NCI-H1105 (cell line): ENCODE measurements at regions not wholly inside any gene's neighbourhood (a gene's known extent, or its start where the extent isn't known, plus 50 kb on each side); places are given as distances from the start of the nearest gene placed in this dataset.

Experiments
- DNase-seq: peaks from one replicate; lab custom pipeline; 2025; lab: John Stamatoyannopoulos, UW

DNA sequence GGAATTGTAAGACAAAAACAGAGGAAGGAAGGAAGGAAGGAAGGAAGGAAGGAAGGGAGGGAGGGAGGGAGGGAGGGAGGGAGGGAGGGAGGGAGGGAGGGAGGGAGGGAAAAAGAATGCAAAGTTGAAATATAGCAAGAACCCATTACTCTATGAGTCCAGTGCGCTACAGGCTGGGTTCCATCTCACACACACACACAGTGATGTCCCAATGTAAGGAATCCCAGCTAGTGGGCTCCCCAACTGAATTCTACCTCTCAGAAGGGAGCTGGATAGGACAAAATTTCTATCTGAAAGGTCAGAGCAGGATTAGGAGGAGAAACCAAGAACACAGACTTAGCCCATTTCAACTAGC is 173.4 kb downstream of the DAD1 start:
- DNase-seq, result no peak

DNA sequence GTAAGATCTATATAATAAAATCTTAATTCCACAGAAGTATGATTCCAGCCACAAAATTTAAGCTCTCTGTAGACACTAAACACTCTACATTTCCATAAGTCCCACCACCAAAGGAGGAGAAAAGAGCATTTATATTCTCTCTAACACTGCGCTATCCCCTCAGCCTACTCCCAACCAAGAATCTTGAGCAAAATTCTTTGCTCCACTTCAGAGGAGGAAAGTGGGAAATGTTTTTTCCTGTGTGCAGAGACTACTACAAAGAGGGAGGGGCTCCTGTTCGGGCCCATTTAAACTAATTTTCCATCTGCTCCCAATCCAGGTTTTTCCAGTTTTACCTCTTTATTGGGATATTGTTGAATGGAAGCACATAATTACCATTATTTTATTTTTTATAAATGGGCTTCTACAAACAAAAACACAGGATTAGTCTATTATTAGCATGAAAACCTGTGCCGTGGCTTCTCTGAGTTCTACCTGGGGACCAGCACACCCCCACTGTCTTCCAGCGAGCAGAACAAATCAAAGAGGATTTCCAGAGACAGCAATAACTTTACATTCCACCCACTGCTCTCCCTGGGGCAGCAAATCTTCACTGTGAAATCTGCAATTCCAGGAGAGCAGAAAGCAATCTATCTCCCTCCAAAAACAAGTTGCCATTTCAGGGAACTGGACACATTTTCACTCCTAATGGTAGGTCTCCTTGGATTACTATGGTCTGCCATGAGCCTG is 174.0 kb downstream of the DAD1 start:
- no peak for DNase-seq

DNA sequence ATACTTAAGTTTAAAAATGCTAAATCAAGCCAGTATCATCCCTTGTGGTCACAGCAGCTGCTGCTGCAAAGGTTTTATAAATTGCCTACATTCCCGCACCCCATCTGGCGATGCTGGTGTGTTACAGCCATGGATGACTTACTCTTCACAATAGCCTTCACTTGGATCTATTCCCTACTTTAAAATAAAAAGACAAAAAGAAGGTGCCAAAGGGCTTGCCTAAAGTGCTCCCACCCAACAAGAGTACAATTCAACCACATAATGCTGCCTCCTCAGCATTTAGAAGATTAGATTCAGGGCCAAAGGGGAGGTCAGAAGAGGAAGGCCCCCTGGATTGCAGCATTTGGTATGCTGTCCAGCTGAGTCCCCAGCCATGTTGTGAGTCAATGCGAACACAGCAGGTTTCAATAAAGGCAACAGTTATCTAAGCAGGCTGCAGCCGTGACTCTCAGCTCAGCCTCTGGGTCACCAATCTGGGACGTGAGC is 176.1 kb downstream of the DAD1 start:
- no peak for DNase-seq

GRCh38 chr14:22411398-22412055 is 177.5 kb downstream of the DAD1 start:
- DNase-seq, result no peak

DNA sequence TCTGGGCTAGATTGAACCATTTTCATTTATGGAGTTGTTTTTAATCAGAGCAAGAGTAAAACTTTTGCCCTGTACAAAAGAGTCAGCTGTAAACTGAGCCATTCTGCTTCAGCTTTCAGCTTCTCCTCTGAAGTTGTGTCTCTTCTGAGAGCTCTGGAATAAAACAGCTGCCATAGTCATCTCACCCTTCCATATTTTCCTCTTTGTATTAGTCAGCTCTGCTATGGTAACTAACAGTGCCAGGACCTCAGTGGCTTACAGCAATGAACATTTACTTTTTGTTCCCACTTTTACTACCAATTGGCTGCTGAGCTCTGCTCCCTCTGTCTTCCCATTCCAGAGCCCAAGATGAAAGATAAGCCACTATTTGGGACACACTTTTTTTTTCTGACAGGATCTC is 178.5 kb downstream of the DAD1 start:
- no peak for DNase-seq

DNA sequence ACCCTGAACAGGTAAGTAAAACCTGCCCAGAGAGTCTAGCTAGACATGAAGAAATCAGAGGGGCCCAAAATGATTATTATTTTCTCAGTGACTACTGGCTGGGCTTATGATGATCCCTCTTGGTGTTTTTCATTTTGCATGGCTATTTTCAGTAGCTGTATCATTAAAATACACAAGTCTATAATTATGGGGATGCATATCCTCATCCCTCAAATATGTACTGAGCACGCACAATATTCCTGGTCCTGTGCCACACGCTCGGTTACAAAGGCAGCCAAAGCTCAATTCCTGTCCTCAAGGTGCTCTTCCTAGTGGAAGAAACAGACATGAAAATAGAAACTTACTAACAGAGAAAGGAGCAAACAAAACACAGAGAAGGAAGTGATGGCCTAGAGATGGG is 180.0 kb downstream of the DAD1 start:
- no peak for DNase-seq

- DNase-seq, result no peak
These were observed 180.5 kb downstream of the DAD1 start for GRCh38 chr14:22408547-22408946.

GRCh38 chr14:22407033-22407432 is 182.0 kb downstream of the DAD1 start:
- no peak for DNase-seq

DNA sequence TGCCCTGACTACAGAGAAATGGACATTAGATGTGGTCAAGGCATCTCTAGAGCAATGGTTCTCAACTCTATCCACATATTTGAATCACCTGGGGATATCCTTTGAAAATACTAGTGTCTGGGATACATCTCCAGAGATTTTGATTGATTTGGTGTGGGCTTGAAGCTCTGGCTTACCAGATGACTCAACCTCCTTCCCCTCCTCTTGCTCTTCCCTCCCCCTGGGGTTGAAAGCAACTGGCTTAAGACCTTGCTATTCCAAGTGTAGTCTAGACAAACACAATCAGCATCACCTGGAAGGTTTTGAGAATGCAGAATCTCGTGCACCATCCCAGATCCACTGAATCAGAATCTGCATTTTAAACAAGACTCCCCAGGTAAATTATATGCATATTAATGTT is 183.8 kb downstream of the DAD1 start:
- DNase-seq, result no peak

GRCh38 chr14:22403296-22403695 is 185.7 kb downstream of the DAD1 start:
- DNase-seq, result no peak

DNA sequence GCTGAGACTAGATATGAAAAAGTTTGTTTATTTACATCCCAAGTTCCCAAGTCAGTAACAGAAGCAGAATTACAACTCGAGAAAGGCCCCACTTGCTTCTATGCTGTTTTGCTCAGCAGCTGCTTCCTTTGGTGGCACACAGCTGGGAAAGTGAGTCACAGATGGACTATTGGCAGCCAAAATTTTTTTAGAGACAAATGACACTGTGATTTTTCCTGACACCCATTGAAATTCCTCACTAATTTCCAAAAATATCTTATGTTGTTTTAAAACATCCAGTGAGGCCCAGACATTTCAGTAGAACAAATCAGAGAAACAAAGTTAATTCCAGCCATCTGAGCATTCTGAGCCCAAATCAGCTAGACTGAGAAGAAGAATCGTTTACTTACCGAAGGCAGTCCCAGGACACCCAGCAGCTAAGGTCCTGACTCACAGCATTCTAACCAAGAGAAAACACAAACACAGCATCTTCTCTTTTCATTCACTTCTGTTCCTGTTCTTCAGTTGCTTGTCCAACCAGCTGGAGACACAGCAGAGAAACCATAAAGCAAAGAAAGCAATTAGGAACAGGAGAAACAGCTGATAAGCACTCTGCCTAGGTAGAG is 188.3 kb downstream of the DAD1 start:
- no peak for DNase-seq

GRCh38 chr14:22399776-22400175 is 189.2 kb downstream of the DAD1 start:
- no peak for DNase-seq

DNA sequence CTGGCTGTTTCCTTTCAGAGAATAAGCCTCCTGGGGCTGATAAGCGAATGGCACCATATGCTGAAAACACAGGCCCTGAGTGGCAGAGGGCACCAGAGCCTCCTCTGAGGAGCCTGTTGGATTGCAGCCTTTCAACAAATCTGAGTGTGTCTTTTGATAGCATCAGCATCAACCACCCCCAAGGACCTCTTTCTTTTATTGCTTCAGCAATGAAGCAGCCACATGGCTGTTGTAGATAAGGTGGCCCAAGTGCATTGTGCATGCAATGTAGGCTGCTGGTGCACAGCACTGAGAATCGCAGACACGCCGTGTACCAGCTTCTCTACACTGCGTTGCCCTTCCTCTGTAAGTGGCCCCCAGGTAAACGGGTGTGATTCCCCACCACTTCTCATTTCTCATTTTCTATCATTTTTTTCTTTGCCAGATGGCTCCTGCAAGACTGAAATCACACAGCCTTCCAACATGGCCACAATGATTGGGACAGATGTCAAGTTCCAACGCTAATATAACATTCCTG is 191.7 kb downstream of the DAD1 start:
- DNase-seq, result no peak

GRCh38 chr14:22395803-22396202 is 193.2 kb downstream of the DAD1 start:
- no peak for DNase-seq

DNA sequence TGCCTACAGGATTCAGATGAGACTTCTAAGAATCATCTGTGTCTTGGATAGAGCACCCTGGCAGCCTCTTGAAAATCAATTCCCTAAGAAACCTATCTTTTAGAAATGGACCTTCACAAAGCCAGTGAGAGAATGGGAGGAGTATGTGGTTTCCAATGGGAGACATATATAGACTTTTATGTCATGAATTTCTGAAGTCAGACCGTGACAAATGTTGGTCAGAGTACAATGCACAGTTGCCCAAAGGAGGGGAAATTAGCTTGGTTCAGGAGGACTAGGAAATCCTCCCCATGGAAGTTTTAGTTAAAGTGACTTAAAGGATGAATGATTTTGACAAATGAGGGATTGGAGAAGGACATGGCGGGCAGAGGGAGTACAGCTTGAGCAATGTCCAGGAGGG is 194.4 kb downstream of the DAD1 start:
- DNase-seq, result no peak

DNA sequence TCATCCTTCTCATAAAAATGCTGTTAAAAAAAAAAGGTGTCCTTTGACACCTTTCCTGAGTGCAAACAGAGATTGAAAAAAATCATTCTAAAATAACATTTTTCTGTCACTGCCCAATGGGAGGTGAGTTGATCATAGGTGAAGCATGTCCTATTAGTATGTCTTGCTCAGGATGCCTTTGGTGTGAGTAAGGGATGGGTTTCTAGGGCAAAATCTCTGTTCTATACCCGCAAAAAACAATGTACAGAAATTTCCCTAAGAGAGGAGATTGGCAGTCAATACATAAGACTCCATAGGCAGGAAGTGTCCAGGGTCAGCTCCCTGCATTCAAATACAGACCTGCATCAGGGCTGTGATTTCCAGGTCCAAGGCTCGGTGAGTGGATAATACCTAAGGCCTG is 195.2 kb downstream of the DAD1 start:
- no peak for DNase-seq

DNA sequence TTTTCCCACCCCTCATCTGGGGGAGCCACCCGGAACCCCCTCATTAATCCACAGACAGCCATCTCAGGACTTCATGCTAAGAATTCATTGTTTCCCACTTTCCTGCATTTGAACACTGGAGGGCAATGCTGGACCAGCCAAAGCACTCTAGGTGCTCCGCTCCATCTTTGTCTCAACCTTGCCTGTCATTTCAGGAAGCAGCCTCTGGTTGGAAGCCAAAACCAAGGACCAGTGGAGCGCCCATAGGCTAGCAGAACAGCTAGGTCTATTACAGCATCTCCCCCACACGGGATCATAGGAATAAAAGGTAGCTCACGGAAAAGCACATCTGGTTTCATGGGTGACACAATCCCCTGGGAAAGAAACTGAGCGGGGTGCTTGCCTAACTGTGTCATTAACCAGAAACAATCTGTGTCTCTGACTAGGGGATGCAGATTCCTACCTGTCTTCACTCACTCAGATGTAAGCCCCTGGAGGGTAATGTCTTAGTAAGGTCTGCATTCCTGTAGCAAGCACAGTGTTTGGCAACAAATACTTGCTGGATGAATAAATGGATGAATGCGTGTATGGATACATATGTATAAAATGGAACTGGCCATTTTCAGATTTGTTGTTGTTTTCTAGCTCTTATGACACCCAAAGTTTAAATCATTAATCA is 197.0 kb downstream of the DAD1 start:
- DNase-seq, result peak; percentile 43

DNA sequence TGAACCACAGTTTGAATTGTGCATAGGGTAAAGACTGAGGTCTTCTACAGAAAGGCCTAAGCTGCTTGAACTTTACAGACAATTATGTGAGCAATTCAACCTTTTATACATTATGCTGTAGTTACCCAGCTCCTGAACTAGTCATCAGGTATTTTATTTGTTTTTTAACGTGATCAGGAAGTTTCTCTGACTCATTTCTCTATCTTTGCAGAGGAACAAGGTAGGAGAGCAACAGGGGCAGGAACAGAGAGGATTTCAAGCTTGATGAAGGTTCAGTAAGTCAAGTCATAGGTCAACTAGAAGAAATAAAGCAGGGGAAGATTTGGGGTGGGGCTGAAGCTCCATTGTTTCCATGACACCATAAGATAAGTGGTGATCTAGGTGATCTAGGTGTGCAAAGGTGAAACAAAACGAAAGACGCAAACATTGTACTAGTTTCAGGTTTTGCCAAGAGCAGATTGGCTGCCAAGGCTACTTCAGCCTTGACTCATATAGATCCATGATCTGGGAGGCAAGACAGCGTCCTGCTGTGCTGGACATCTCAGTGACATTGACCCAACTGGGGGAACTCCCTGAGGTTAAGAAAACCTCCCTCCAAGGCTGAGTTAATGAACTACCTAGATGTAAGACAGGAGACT is 198.1 kb downstream of the DAD1 start:
- DNase-seq, result no peak

DNA sequence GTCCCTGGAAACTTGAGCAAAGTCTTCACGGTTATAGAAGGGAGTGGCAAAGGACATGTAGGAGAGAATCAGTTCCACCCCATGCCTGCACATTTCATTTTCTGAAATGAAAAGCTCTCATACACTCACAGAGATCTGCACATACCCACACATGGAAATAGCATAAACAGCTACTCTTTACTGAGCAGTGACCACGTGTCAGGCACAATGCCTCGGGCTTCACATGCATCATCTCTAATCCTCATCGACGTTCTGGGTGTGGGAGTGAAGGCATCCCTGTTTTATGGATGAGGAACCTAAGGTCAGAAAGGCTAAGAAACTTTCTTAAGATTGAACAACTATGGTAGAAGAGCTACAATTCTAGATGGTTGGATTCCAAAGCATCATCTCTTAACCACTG is 198.8 kb downstream of the DAD1 start:
- DNase-seq, result no peak

DNA sequence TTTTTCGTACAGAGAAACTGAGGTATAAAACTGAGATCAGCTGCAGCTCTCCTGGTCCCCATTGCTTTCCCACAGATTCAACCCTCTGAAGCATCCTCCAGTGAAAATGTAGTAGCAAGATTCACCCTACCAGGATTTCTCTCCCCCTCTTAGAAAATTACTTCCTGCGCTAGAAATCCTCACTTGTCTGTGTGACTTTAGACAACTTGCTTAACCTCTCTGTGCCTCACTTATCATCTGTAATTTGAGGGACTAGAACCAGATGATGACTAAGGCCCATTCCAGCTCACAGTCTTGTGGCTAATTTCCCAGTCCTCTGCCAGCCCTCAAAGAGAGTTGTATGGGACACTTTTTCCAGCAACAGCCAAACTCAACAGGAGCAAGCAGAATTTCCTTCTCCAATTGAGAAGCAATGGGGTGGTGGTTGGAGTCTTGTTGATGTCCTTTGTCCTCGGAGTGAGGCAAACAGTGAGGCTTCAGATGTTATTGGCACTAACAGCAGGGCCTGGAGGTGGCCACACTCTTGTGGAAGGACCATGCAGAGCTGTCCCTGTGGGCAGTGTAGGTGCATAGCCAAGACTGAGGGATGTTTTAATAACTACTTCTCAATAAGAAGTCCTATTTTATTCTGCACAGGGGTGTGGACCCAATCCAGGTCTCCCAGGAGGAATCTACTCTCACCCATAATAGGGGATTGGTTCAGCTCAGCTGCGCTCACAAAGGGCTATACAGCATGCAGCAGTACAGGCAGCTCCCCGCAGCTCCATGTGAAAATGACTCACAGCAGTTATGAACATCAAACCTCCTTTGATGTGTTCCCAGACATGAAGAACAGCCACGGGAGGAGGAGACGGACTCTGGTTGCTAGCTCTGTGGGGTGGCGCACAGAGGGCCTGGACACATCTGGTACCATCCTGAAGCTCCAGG is 200.1 kb downstream of the DAD1 start:
- DNase-seq, result no peak

GRCh38 chr14:22387776-22388241 is 201.2 kb downstream of the DAD1 start:
- no peak for DNase-seq
